GM23338 (cell line): ENCODE measurements at regions not wholly inside any gene's neighbourhood (a gene's known extent, or its start where the extent isn't known, plus 50 kb on each side); places are given as distances from the start of the nearest gene placed in this dataset.

Source experiments
- ATAC-seq: fragments of 200-7000 bp; cut with Tn5 transposase; 3 replicates; pipeline ENCODE4 v1.9.1; 2020
- DNase-seq: peaks from one replicate; pipeline ENCODE4 v3.0.0-alpha.2; 2015; ENCODE audit warnings: low spot score
- H2AFZ ChIP-seq: fragments of 200-600 bp; sonication (generic); 2 replicates; pipeline ENCODE4 v1.8.0; 2016; ENCODE audit warnings: antibody characterized with exemption, mild to moderate bottlenecking, moderate library complexity
- H3F3A ChIP-seq: fragments of 200-600 bp; sonication (generic); replicated peaks from 2 replicates; pipeline ENCODE4 v1.8.0; 2017; ENCODE audit warnings: antibody characterized with exemption, mixed run types, low read depth
- H3K27ac ChIP-seq: fragments of 200-600 bp; sonication (generic); 2 replicates; pipeline ENCODE4 v1.6.1; 2016; ENCODE audit warnings: low read depth
- H3K27me3 ChIP-seq: fragments of 200-600 bp; sonication (generic); 2 replicates; pipeline ENCODE4 v1.8.0; 2016; ENCODE audit warnings: mild to moderate bottlenecking, mixed run types, moderate library complexity; ENCODE audit not compliant: insufficient read depth
- H3K36me3 ChIP-seq: fragments of 200-600 bp; sonication (generic); 2 replicates; pipeline ENCODE4 v1.8.0; 2016; ENCODE audit warnings: mild to moderate bottlenecking; ENCODE audit not compliant: insufficient read depth
- H3K4me1 ChIP-seq: fragments of 200-600 bp; sonication (generic); 2 replicates; pipeline ENCODE4 v1.8.0; 2016; ENCODE audit warnings: mild to moderate bottlenecking, moderate library complexity; ENCODE audit not compliant: insufficient read depth
- H3K4me2 ChIP-seq: fragments of 200-600 bp; sonication (generic); 2 replicates; pipeline ENCODE4 v1.7.1; 2017; ENCODE audit warnings: mixed run types
- H3K4me3 ChIP-seq: fragments of 200-600 bp; sonication (generic); 2 replicates; pipeline ENCODE4 v1.6.1; 2016; ENCODE audit warnings: mixed run types
- H3K79me2 ChIP-seq: fragments of 200-600 bp; sonication (generic); replicated peaks from 2 replicates; pipeline ENCODE4 v1.8.0; 2017; ENCODE audit warnings: mild to moderate bottlenecking; ENCODE audit not compliant: insufficient read depth
- H3K9me2 ChIP-seq: fragments of 200-600 bp; sonication (generic); 2 replicates; pipeline ENCODE4 v1.8.0; 2017; ENCODE audit not compliant: insufficient read depth
- H4K20me1 ChIP-seq: fragments of 200-600 bp; sonication (generic); replicated peaks from 2 replicates; pipeline ENCODE4 v1.8.0; 2017; ENCODE audit warnings: mild to moderate bottlenecking; ENCODE audit not compliant: insufficient read depth
- H3K27ac Mint-ChIP-seq: 2 replicates; pipeline ENCODE4 v1.8.0; 2020; ENCODE audit warnings: inconsistent platforms, mild to moderate bottlenecking, moderate library complexity, mixed read lengths
- H3K27me3 Mint-ChIP-seq: 3 replicates; pipeline ENCODE4 v1.8.0; 2022; ENCODE audit warnings: low read depth, mild to moderate bottlenecking, moderate library complexity, mixed read lengths, inconsistent platforms; ENCODE audit not compliant: insufficient read depth, poor library complexity
- H3K36me3 Mint-ChIP-seq: 3 replicates; pipeline ENCODE4 v1.8.0; 2021; ENCODE audit warnings: low read depth, mild to moderate bottlenecking, inconsistent platforms, moderate library complexity, mixed read lengths
- H3K4me1 Mint-ChIP-seq: 3 replicates; pipeline ENCODE4 v1.8.0; 2020; ENCODE audit warnings: mild to moderate bottlenecking, inconsistent platforms, mixed read lengths
- H3K4me3 Mint-ChIP-seq: 3 replicates; pipeline ENCODE4 v1.8.0; 2021; ENCODE audit warnings: moderate library complexity, mild to moderate bottlenecking, inconsistent platforms, mixed read lengths
- H3K9me3 Mint-ChIP-seq: 3 replicates; pipeline ENCODE4 v1.8.0; 2020; ENCODE audit warnings: moderate library complexity, mild to moderate bottlenecking, inconsistent platforms, mixed read lengths
- CREB1 ChIP-seq: fragments of 250-450 bp; sonication (Bioruptor Pico); IDR thresholded peaks from 2 replicates; pipeline ENCODE4 v1.5.0; 2020; ENCODE audit warnings: low read depth, mild to moderate bottlenecking, moderate library complexity
- CTCF ChIP-seq, 2 experiments: fragments of 200-600 bp in 1 of 2; sonication (generic) in 1 of 2; conservative IDR thresholded peaks; 2 replicates each; pipeline versions ENCODE4 v1.5.1 to v1.6.1; 2016 to 2017; ENCODE audit warnings: antibody characterized with exemption in 2 of 2, low read depth in 2 of 2, mild to moderate bottlenecking in 2 of 2, moderate library complexity in 1 of 2
- EZH2 ChIP-seq: fragments of 200-600 bp; sonication (generic); IDR thresholded peaks from one replicate; pipeline ENCODE4 v1.8.0; 2017; ENCODE audit warnings: antibody characterized with exemption, mild to moderate bottlenecking, low read depth; ENCODE audit not compliant: unreplicated experiment
- EZH2phosphoT487 ChIP-seq: fragments of 200-600 bp; sonication (generic); IDR thresholded peaks from one replicate; pipeline ENCODE4 v1.8.1; 2018; ENCODE audit warnings: antibody characterized with exemption; ENCODE audit not compliant: unreplicated experiment
- POLR2AphosphoS5 ChIP-seq: IDR thresholded peaks from 2 replicates; pipeline ENCODE4 v1.6.1; 2016; ENCODE audit warnings: antibody characterized with exemption, low read depth
- REST ChIP-seq: IDR thresholded peaks from one replicate; pipeline ENCODE4 v1.6.1; 2018; ENCODE audit warnings: antibody characterized with exemption; ENCODE audit not compliant: unreplicated experiment
- ZNF462 ChIP-seq: fragments of 250-450 bp; sonication (Bioruptor Pico); IDR thresholded peaks from 2 replicates; pipeline ENCODE4 v1.5.0; 2020; ENCODE audit warnings: mild to moderate bottlenecking, moderate library complexity
- TF ChIP-seq, protein P1 (sequence below): IDR thresholded peaks from 2 replicates; pipeline ENCODE4 v1.6.1; 2016; ENCODE audit warnings: antibody characterized with exemption

GRCh38 chr2:181177376-181177775, 197.0 kb downstream of the UBE2E3 start:
- no peak overlapping the region for H3K4me2 ChIP-seq
- no peak overlapping the region for H3K4me3 Mint-ChIP-seq
- no peaks in the 10 kb centered on the region for H3F3A ChIP-seq
- H3K27ac Mint-ChIP-seq: no peak overlapping the region
- TF ChIP-seq ZNF462: no peak
- no peaks in the 10 kb centered on the region for H3K4me1 ChIP-seq
- no peaks in the 10 kb centered on the region for H3K9me2 ChIP-seq
- no peaks in the 10 kb centered on the region for H3K27me3 ChIP-seq
- H3K27ac ChIP-seq: no peak overlapping the region
- H3K9me3 Mint-ChIP-seq: no peaks in the 10 kb centered on the region
- ATAC-seq (no peak), DNase-seq (no peak)
- no peaks in the 10 kb centered on the region for H3K4me1 Mint-ChIP-seq
- H3K36me3 ChIP-seq: no peaks in the 10 kb centered on the region
- H3K36me3 Mint-ChIP-seq: no peaks in the 10 kb centered on the region
- no peaks in the 10 kb centered on the region for H4K20me1 ChIP-seq
- peaks cover 2% of the 10 kb centered on the region for H3K27me3 Mint-ChIP-seq
- no peak overlapping the region for H2AFZ ChIP-seq
- no peak overlapping the region for H3K4me3 ChIP-seq
- H3K79me2 ChIP-seq: no peaks in the 10 kb centered on the region

DNA sequence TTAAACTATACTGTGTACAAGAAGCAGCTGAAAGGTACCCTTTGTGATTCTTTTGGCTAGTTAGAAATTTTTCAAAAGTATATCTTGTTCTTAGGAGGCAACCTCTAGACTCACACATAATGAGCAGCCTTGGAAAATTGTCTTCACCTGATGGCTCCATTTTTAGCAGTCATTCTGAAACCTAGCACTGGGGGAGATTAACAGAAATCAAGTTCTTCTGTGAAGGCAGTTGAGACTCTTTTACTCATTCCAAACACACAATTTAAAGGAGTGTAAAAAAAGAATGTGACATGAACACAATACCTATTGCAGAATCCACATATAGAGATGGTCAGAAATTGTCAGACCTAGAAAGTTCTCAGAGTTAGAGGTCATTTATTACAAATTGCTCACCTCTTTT, 197.7 kb downstream of the UBE2E3 start:
- Histone ChIP-seq H3K79me2 (no peaks in the 10 kb centered on the region), H3K4me3 (no peak overlapping the region), H3K4me2 (no peak overlapping the region), H3K27me3 (no peaks in the 10 kb centered on the region), H3F3A (no peaks in the 10 kb centered on the region), H4K20me1 (no peaks in the 10 kb centered on the region), H3K27ac (no peak overlapping the region), H3K4me1 (no peaks in the 10 kb centered on the region), H3K36me3 (no peaks in the 10 kb centered on the region), H3K9me2 (no peaks in the 10 kb centered on the region), H2AFZ (peak overlapping the region; percentile 75; the same call in 1 of the 2 replicates)
- DNase-seq (no peak), ATAC-seq (no peak)
- no peak overlapping the region for H3K27ac Mint-ChIP-seq
- peaks cover 2% of the 10 kb centered on the region for H3K27me3 Mint-ChIP-seq
- H3K4me1 Mint-ChIP-seq: no peaks in the 10 kb centered on the region
- H3K9me3 Mint-ChIP-seq: no peaks in the 10 kb centered on the region
- no peaks in the 10 kb centered on the region for H3K36me3 Mint-ChIP-seq
- H3K4me3 Mint-ChIP-seq: no peak overlapping the region
- TF ChIP-seq POLR2AphosphoS5 (no peak), CTCF (conservative IDR thresholded peaks at IDR 0.05; ENCODE audit: low read depth in 2 of 2) (no peak), EZH2 (no peak), EZH2phosphoT487 (no peak), REST (no peak), CREB1 (CRISPR knock-in tag) (no peak)
- TF ChIP-seq, protein P1, sequence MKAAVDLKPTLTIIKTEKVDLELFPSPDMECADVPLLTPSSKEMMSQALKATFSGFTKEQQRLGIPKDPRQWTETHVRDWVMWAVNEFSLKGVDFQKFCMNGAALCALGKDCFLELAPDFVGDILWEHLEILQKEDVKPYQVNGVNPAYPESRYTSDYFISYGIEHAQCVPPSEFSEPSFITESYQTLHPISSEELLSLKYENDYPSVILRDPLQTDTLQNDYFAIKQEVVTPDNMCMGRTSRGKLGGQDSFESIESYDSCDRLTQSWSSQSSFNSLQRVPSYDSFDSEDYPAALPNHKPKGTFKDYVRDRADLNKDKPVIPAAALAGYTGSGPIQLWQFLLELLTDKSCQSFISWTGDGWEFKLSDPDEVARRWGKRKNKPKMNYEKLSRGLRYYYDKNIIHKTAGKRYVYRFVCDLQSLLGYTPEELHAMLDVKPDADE: no peak
